ENCODE measurements at regions not wholly inside any gene's neighbourhood (a gene's known extent, or its start where the extent isn't known, plus 50 kb on each side); places are given as distances from the start of the nearest gene placed in this dataset.

- TF ChIP-seq RAD21 (IDR thresholded peaks at IDR 0.05; ENCODE audit: low read depth) (no peak), CEBPB (IDR thresholded peaks at IDR 0.05; ENCODE audit: low read depth) (no peak), ZBTB33 (IDR thresholded peaks at IDR 0.05; ENCODE audit: extremely low read depth, insufficient replicate concordance, low read length) (no peak), JUND (IDR thresholded peaks at IDR 0.05) (no peak), EGR1 (IDR thresholded peaks at IDR 0.05; ENCODE audit: low read depth) (no peak), REST (IDR thresholded peaks at IDR 0.05; ENCODE audit: low read depth) (no peak), SRF (IDR thresholded peaks at IDR 0.05; ENCODE audit: low read depth) (no peak)
Measured at GRCh38 chr9:129405827-129406213, 215.1 kb downstream of the C9orf50 start (continued).

GRCh38 chr9:129405089-129405826 is 215.6 kb downstream of the C9orf50 start:
- Histone ChIP-seq H3K9me3 (ENCODE audit: control insufficient read depth in 1 of 2, insufficient read depth in 1 of 2, low read depth in 1 of 2, low read length in 2 of 2) (no peaks in the 10 kb centered on the region; a peak in 1 of 4 replicates), H3K4me1 (ENCODE audit: control insufficient read depth in 1 of 2, insufficient read depth in 2 of 2, low read length in 2 of 2) (peaks cover 45 to 77% of the 10 kb centered on the region in 2 experiments), H3K9ac (ENCODE audit: low read length) (peak overlapping the region; percentile 66), H3K79me2 (ENCODE audit: insufficient read depth, low read length) (peaks cover 8% of the 10 kb centered on the region; the same call in 1 of the 2 replicates), H3K27ac (ENCODE audit: low read depth, low read length) (no peak overlapping the region; the same call in 1 of the 2 replicates), H3K36me3 (ENCODE audit: control insufficient read depth in 1 of 2, insufficient read depth in 2 of 2, low read length in 2 of 2) (no peaks in the 10 kb centered on the region), H3K27me3 (ENCODE audit: insufficient read depth, low read length) (no peaks in the 10 kb centered on the region), H4K20me1 (ENCODE audit: insufficient read depth) (no peaks in the 10 kb centered on the region), H3K4me3 (replicated peaks in 1 of 2; ENCODE audit: low read depth in 1 of 2, low read length in 2 of 2) (peak overlapping the region; percentile 47 to 62; a peak in 3 of 4 replicates), H3K4me2 (ENCODE audit: low read length) (peak overlapping the region; percentile 80), H2AFZ (ENCODE audit: low read depth, low read length, poor library complexity, severe bottlenecking) (no peak overlapping the region), H3K9me2 (ENCODE audit: insufficient read depth) (no peaks in the 10 kb centered on the region)
- POLR2A ChIA-PET = interaction anchor here (0.9 kb wide), 1 partner anchor 92 kb away, joined by 4 read pairs; no protein-coding TSS in a partner anchor
- RAD21 ChIA-PET (ENCODE audit: low non-redundant PET in 1 of 2, low total read pairs in 2 of 2, uncharacterized antibody in 2 of 2, unreplicated experiment in 2 of 2) = no interaction called here
- intact Hi-C loops (cut with micrococcal nuclease) = loop anchor here (5.0 kb wide), 2 partner anchors 63 to 207 kb away; no protein-coding TSS in a partner anchor
- no peak for TF ChIP-seq POLR2A (IDR thresholded peaks at IDR 0.05; ENCODE audit: borderline replicate concordance, extremely low read depth, insufficient read depth, insufficient read length)
- TF ChIP-seq SRF (IDR thresholded peaks at IDR 0.05; ENCODE audit: low read depth) = no peak
- TF ChIP-seq EGR1 (IDR thresholded peaks at IDR 0.05; ENCODE audit: low read depth) = no peak
- no peak for TF ChIP-seq SP1 (IDR thresholded peaks at IDR 0.05; ENCODE audit: low read depth)
- TF ChIP-seq YY1 (IDR thresholded peaks at IDR 0.05; ENCODE audit: extremely low read depth, insufficient replicate concordance, low read depth, low read length) = no peak
- TF ChIP-seq POLR2AphosphoS5 (IDR thresholded peaks at IDR 0.05; ENCODE audit: low read depth, low read length) = 0 out of 2 replicates have a peak, but pooled peaks have one; percentile 15
- no peak for TF ChIP-seq ZNF274 (IDR thresholded peaks at IDR 0.05; ENCODE audit: low read depth, low read length)
- TF ChIP-seq CBX3 (IDR thresholded peaks at IDR 0.05; ENCODE audit: low read depth) = no peak
- no TSS peak for BruUV-seq (replicated peaks)
- CTCF ChIA-PET = no interaction called here
- ATAC-seq (no peak), DNase-seq (ENCODE audit: low read depth, low spot score) (no peak)
